NCI-H526 (cell line): ENCODE measurements at regions not wholly inside any gene's neighbourhood (a gene's known extent, or its start where the extent isn't known, plus 50 kb on each side); places are given as distances from the start of the nearest gene placed in this dataset.
"Not testable (repeated sequence)": the region's sequence is repeated elsewhere in the genome, so short reads cannot be mapped to it uniquely, and the experiment has no call there.

Source experiments
- DNase-seq, 2 experiments: peaks; one replicate each; lab custom pipeline; 2025; lab: John Stamatoyannopoulos, UW

DNA sequence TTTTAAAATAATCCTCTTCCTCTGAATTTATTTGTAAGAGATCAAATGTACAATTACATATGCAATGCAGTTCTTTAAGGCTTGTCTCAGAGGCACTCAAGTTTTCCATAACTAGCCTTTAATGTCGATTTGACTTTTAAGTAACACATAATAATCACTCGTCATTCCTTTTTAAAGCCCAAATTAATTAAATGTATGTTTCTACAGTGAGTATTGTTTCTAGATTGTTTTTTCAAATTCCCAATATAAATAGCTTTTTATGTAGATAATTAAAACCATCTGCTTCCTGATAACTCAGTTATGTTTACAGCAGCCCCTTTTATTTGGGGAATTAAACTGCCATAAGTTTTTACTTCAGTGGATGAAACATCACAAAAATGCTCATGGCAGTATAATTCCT is 185.1 kb downstream of the ETNK1 start:
- no peak for DNase-seq

DNA sequence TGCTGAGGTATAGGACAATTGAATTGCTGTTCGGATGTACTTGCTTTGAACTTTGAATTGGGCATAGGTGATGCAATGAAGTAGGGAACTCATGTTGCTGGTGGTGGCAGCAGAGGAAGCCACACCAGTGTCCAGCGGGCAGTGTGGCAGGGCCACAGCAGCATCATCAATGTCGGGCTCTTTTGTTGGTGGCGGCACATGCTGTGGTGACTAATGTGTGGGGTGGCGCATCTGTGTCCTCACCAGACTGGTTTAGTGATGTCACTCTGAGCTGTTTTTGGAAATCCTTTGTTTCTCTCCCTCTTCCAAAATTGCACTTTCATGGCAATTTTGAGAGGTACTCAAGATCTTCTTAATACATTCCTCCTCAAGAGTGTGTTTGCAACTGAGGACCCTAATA is 187.6 kb downstream of the ETNK1 start:
- DNase-seq: no peak

- no peak for DNase-seq
These were observed 197.0 kb downstream of the ETNK1 start for GRCh38 chr12:22821985-22822384.

- no peak for DNase-seq
These were observed 201.1 kb downstream of the ETNK1 start for GRCh38 chr12:22826026-22826425.

- not testable (repeated sequence) for DNase-seq
These were observed 201.5 kb downstream of the ETNK1 start for GRCh38 chr12:22826446-22826981.

- no peak for DNase-seq
These were observed 203.1 kb downstream of the ETNK1 start for GRCh38 chr12:22828066-22828465.

DNA sequence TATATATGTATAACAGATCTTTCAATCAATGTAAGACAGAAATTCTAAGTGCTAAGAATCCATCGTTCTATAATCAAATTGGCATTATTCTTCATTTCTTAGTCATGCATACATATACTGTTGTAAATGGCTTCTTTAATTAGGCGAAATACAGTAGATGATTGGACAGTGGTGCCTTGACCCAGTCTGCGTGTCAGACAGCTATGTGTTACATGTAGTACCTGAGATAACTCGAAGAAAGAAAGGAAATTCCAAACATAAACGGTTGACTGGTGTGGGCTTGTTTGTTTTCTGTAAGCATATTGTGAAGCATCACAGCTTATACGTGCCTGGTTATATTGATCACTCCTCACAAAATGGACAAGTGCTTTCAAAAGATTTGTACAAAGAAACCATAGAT is 210.5 kb downstream of the ETNK1 start:
- no peak for DNase-seq

DNA sequence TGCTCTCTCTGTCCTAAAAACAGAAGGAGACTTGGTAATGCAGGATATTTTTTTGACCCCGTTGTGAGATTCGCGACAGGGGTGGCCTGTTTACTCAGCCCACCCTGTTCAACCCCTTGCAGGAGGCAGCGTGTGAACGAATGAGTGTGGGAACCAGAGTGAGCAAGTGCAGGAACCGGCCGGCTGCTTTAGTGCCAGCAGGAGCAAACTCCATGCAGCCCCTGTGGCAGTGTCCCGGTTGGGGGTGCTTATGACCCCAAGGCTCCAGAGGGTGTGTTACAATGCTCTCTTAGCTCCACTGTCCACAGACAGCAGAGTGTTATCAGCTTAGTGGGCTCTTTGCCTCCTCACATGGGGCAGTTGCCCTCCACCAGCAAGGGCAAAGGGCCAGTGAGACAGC is 225.2 kb downstream of the ETNK1 start:
- DNase-seq: no peak

GRCh38 chr12:22851532-22851931 is 226.6 kb downstream of the ETNK1 start:
- no peak for DNase-seq

- DNase-seq: no peak
These were observed 230.5 kb downstream of the ETNK1 start for GRCh38 chr12:22855456-22855855.

DNA sequence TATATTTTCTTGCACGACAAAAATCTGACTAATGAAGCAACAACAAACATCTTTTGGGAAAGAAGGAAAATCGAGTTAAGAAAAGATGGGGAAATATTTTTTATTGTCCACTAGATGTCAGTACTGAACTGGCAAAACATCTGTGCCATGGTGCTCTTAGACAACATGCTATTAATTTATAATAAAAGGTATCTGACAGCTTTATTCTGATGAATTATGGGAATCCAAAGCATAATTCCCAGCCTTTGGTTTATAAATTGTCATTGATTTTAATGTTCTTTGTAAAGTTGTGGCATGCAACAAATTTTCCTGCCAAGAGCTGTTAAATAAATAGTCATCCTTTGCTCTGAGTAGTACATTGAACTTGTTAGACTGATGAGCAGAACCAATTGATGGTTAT is 231.2 kb downstream of the ETNK1 start:
- DNase-seq: peak; percentile 30 to 59

DNA sequence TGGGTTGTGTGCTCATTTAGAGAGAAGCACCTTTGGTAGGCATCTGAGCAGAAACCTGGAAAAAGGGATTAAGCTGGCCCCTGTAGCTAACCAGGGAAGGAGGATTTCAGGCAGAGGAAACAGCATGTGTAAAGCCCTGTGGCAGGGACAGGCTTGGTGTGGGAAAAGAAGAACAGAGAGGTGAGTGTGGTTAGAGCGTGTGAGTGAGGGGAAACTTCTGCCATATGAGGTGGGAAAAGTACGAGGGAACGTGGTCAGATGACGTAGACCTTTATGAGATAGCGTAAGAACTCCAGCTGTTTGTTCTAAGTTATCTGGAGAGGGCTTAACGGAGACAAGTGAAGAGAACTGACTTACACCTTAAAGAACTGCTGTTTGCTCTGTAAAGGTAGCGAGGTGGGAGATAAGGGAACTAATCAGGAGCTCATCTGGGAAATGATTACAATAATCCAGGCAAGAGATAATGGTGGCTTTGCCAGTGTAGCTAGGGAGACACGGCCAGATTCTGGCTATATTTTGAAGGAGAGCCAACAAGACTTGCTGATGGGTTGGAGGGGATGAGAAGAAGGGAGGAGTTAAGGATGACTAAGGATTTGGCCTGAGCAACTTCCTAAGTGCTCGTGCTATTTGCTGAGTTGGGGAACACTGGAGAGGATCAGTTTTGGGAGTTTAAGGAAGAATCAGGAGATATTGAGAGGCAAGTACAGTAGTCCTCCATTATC is 234.0 kb downstream of the ETNK1 start:
- DNase-seq: no peak

GRCh38 chr12:22860926-22861325 is 236.0 kb downstream of the ETNK1 start:
- peak in 1 of 2 experiments; percentile 40 for DNase-seq

DNA sequence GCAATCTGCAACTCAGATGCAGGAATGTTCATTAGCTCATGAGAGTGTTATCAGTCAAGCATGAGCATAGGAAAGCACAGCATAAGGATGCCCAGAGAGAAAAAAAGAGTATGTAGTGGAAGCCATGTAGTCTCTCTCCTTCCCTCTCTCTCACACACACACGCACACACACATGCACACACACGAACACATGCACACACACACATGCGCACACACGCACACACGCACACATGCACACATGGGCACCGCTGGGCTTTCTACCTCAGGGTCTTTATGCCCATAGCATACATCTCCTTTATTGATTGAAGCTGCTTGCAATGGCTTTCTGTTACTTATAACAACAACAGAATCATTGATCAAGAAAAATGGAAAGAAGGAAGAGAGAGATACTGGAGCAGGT is 240.9 kb downstream of the ETNK1 start:
- no peak for DNase-seq

GRCh38 chr12:22866406-22866805 is 241.4 kb downstream of the ETNK1 start:
- no peak for DNase-seq

DNA sequence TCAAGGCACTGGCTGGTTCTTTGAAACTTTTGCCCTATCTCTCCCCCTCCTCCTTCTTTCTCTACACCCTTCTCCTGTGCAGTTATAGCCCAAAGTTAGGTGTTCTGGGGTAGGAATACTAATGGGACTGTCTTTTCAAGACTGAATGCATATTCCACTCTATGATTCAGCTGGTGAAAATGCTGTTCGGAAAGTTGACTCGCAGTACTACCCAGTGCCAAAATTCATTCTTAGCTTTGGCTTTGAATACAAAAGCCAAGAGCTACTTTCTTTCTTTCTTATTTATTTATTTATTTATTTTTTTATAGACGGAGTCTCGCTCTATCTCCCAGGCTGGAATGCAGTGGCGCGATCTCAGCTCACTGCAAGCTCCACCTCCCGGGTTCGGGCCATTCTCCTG is 249.2 kb downstream of the ETNK1 start:
- no peak for DNase-seq

DNA sequence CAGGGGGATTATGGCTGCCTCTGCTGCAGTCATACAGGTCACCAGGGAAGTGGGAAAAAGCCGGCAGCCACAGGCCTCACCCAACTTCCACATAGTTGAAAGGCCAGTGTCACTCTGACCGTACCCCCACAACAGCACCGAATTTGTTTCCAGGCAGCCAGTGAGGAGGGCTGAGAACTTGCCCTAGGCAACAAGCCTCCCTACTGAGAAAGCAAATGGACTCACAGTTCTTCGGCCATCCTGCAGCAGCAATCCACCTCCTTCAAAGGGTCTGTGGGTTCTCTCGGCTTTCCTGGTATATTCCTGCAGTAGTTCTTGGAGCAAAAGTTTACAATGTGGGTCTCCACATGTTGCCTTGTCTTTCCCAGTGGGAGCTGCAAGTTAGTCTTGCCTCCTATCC is 251.3 kb downstream of the ETNK1 start:
- no peak for DNase-seq

- no peak for DNase-seq
These were observed 254.2 kb downstream of the ETNK1 start for GRCh38 chr12:22879203-22879602.

DNA sequence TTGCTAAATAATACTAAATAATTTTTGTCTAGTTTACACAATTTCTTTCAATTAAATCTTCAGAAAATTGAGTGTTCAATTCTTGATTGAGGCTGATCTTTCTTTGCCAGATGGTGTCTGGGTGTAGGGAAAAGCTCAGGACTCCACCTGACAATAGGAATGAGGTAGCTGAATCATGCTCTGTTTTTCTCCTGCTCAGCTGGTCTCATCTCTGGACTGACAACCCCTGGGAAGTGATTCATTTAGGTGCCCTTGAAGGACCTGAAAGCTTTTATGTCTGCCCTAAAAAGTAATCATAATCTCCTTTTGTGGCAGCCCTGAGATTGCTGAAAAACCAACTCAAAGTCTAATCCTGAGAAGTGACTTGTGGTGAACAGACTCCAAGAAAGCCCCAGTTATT is 255.4 kb downstream of the ETNK1 start:
- no peak for DNase-seq

- DNase-seq: no peak
These were observed 255.8 kb downstream of the ETNK1 start for GRCh38 chr12:22880807-22881206.

- DNase-seq: no peak
These were observed 257.0 kb downstream of the ETNK1 start for GRCh38 chr12:22881878-22882385.

DNA sequence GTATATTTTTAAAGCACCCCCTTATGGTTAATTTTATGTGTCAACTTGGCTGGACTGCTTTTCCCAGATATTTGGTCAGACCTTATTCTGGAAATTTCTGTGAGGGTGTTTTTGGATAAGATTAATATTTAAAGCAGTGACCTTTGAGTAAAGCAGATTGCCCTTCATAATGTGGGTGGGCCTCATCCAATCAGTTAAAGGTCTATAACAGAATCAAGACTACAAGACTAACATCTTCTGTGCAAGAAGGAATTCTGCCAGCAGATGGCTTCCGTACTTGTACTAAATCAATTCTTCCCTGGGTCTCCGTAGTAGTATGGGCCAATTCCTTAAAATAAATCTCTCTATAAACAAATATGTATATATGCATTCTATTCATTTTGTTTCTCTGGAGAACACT is 257.6 kb downstream of the ETNK1 start:
- DNase-seq: no peak

- no peak for DNase-seq
These were observed 268.9 kb downstream of the ETNK1 start for GRCh38 chr12:22893878-22894277.

DNA sequence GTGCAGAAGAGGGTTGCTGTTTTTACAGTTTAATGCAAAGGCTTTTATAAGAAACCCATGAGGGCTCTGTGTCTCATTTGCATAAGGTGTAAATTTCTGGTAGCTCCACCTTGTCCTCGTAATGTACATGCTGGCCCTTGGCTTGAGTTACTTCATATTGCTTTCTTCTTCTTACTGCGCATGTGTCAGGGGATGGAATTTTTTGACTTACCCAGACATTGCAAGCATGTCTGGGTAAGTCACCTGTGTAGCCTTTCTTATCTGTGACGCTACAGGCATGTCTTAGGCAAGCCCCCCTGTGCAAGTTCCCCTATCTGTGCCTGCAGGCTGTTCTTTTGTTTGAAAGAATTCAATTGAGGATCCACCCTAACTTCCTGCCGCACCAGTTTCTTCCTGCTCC is 274.2 kb downstream of the ETNK1 start:
- no peak for DNase-seq
